Heart left ventricle (tissue), 16 donors: ENCODE measurements at regions not wholly inside any gene's neighbourhood (a gene's known extent, or its start where the extent isn't known, plus 50 kb on each side); places are given as distances from the start of the nearest gene placed in this dataset.
"Not testable (repeated sequence)": the region's sequence is repeated elsewhere in the genome, so short reads cannot be mapped to it uniquely, and the experiment has no call there.

Experiments used
- ATAC-seq, 4 donors: fragments of 200-7000 bp; cut with Tn5 transposase; one replicate each; pipeline ENCODE4 v1.9.1; 2020 to 2022; ENCODE audit warnings: moderate library complexity in 4 of 4, mild to moderate bottlenecking in 3 of 4, moderate number of reproducible peaks in 1 of 4
- DNase-seq, 5 donors: peaks; one replicate each; pipeline ENCODE4 v3.0.0-alpha.2; 2020
- H3K27ac ChIP-seq, 12 donors: fragments of 200-600 bp; sonication (generic) in 4 of 12; one replicate each; pipeline versions ENCODE4 v1.5.0 to v1.8.0; 2016 to 2022; ENCODE audit warnings: mild to moderate bottlenecking in 2 of 12
- H3K27me3 ChIP-seq, 9 donors: fragments of 200-600 bp; sonication (generic) in 2 of 9; one replicate each; pipeline versions ENCODE4 v1.5.1 to v1.8.0; 2016 to 2022; ENCODE audit warnings: mild to moderate bottlenecking in 3 of 9
- H3K36me3 ChIP-seq, 9 donors: fragments of 200-600 bp; sonication (generic) in 2 of 9; one replicate each; pipeline versions ENCODE4 v1.5.0 to v1.8.0; 2018 to 2022; ENCODE audit warnings: mild to moderate bottlenecking in 2 of 9
- H3K4me1 ChIP-seq, 12 donors: fragments of 200-600 bp; sonication (generic) in 4 of 12; one replicate each; pipeline versions ENCODE4 v1.5.0 to v1.8.0; 2016 to 2022; ENCODE audit warnings: mild to moderate bottlenecking in 3 of 12
- H3K4me3 ChIP-seq, 12 donors: fragments of 200-600 bp; sonication (generic) in 4 of 12; one replicate each; pipeline versions ENCODE4 v1.5.0 to v1.8.0; 2017 to 2022; ENCODE audit warnings: mild to moderate bottlenecking in 9 of 12, moderate library complexity in 4 of 12
- H3K9me3 ChIP-seq, 12 donors: fragments of 200-600 bp; sonication (generic) in 4 of 12; one replicate each; pipeline versions ENCODE4 v1.5.0 to v1.8.0; 2016 to 2022; ENCODE audit warnings: mild to moderate bottlenecking in 1 of 12
- CTCF ChIP-seq, 12 donors: fragments of 200-600 bp; sonication (generic) in 4 of 12; IDR thresholded peaks; one replicate each; pipeline versions ENCODE4 v1.5.0 to v1.8.0; 2018 to 2022; ENCODE audit warnings: antibody characterized with exemption in 12 of 12, mild to moderate bottlenecking in 5 of 12
- POLR2A ChIP-seq, 2 donors: fragments of 450-650 bp; IDR thresholded peaks; one replicate each; pipeline ENCODE4 v1.6.1; 2017; ENCODE audit warnings: antibody characterized with exemption in 2 of 2, mild to moderate bottlenecking in 2 of 2, moderate library complexity in 2 of 2
- WGBS, 4 donors: extraction: QIAGEN DNeasy Blood & Tissue Kit in 2 of 4; methylation state at CpG; one replicate each; pipeline versions ENCODE4 v1.1.5 to v1.1.7; 2013 to 2018; 5-methylcytosine and 5-hydroxymethylcytosine counted together
- intact Hi-C, 10 donors: fragments of 100-400 bp; cut with DNase I; formaldehyde crosslinking; loops; one replicate each; pipeline versions ENCODE4 v1.11.1 to v1.14.2; 2022
- donor health status: ischemic (EF 13 %, LVEDD 7.1; RV severe dilation, severe dysfunction).
- donor health status: healthy with polysubstance abuse.
- donor health status: DM: no; HTN: yes; CAD: no.
- donor health status: DM: no; HTN: no; CAD: no.
- donor health status: ischemic (EF 25% LVEDD 6.9; RV normal size, moderate dysfunction).
- donor health status: ischemic (EF 25% LVEDD 5.7; RV mildly dilated, moderate dysfunction).
- donor health status: healthy.
- donor health status: DM: yes; HTN: yes; CAD: no.
- donor health status: ischemic (EF 35%, LVEDD 5.7; RV mildly dilated, moderate dysfunction).
- donor health status: nonischemic (EF 11% LVEDD 7.7; RV severe dilation, severe dysfunction).
- donor health status: DM: yes; HTN: yes; CAD: no.
- donor health status: PGD.
- donor health status: ischemic (EF 29% LVEDD 5.4; RV normal size, mild dysfunction).
- donor health status: nonischemic (EF 23%, LVEDD 6.1; RV moderate dilation, normal function).

GRCh38 chr5:86546582-86546981, 71.2 kb upstream of the COX7C start:
- ATAC-seq (no peak), DNase-seq (no peak)
- no peaks in the 10 kb centered on the region for H3K9me3 ChIP-seq
- intact Hi-C loops: no loop called here
- H3K27ac ChIP-seq: no peak overlapping the region
- no peaks in the 10 kb centered on the region for H3K36me3 ChIP-seq
- no peak overlapping the region for H3K4me3 ChIP-seq
- no peaks in the 10 kb centered on the region for H3K27me3 ChIP-seq
- H3K4me1 ChIP-seq: no peaks in the 10 kb centered on the region
- no peak for TF ChIP-seq CTCF (IDR thresholded peaks at IDR 0.05)
- no peak for TF ChIP-seq POLR2A (IDR thresholded peaks at IDR 0.05)
- WGBS, 4 donors: 85 to 87% (median 85%) methylated on average over 4 of the region's 4 CpGs

GRCh38 chr5:86554638-86555037, 63.1 kb upstream of the COX7C start:
- no peak for TF ChIP-seq POLR2A (IDR thresholded peaks at IDR 0.05)
- no peak for TF ChIP-seq CTCF (IDR thresholded peaks at IDR 0.05)
- no peak for ATAC-seq
- WGBS, 4 donors: 79 to 92% (median 85%) methylated on average over 1 of the region's 1 CpG
- Histone ChIP-seq H3K27ac (no peak overlapping the region), H3K4me3 (no peak overlapping the region), H3K27me3 (no peaks in the 10 kb centered on the region), H3K9me3 (peaks cover 0 to 17% (median 0%) of the 10 kb centered on the region in 12 donors), H3K36me3 (no peaks in the 10 kb centered on the region), H3K4me1 (no peaks in the 10 kb centered on the region)
- intact Hi-C loops: no loop called here
- DNase-seq: no peak

GRCh38 chr5:86557920-86558319, 59.8 kb upstream of the COX7C start:
- Histone ChIP-seq H3K27ac (no peak overlapping the region), H3K27me3 (peaks cover 0 to 3% (median 0%) of the 10 kb centered on the region in 9 donors), H3K4me3 (no peak overlapping the region), H3K9me3 (peaks cover 0 to 16% (median 0%) of the 10 kb centered on the region in 12 donors), H3K4me1 (no peaks in the 10 kb centered on the region), H3K36me3 (no peaks in the 10 kb centered on the region)
- intact Hi-C loops: no loop called here
- TF ChIP-seq CTCF (IDR thresholded peaks at IDR 0.05) (no peak), POLR2A (IDR thresholded peaks at IDR 0.05) (no peak)
- ATAC-seq (no peak), DNase-seq (no peak)

GRCh38 chr5:86565197-86565789, 52.4 kb upstream of the COX7C start:
- Histone ChIP-seq H3K4me3 (no peak overlapping the region), H3K9me3 (no peaks in the 10 kb centered on the region), H3K4me1 (no peaks in the 10 kb centered on the region), H3K36me3 (no peaks in the 10 kb centered on the region), H3K27ac (no peak overlapping the region), H3K27me3 (no peaks in the 10 kb centered on the region)
- DNase-seq: no peak
- TF ChIP-seq CTCF (IDR thresholded peaks at IDR 0.05) (no peak), POLR2A (IDR thresholded peaks at IDR 0.05) (no peak)
- intact Hi-C loops: no loop called here
- 64 to 71% (median 66%) methylated on average over 8 of the region's 8 CpGs for WGBS, 4 donors
- ATAC-seq: no peak

GRCh38 chr5:86566030-86566429, 51.7 kb upstream of the COX7C start:
- DNase-seq, H3K4me3 ChIP-seq, H3K36me3 ChIP-seq, intact Hi-C loops, ATAC-seq, H3K27me3 ChIP-seq, H3K4me1 ChIP-seq, H3K9me3 ChIP-seq, H3K27ac ChIP-seq: not testable (repeated sequence)
- WGBS, 4 donors: 48 to 70% (median 55%) methylated on average over 2 to 3 of the region's 3 CpGs
